Calu3 (cell line): ENCODE measurements at regions not wholly inside any gene's neighbourhood (a gene's known extent, or its start where the extent isn't known, plus 50 kb on each side); places are given as distances from the start of the nearest gene placed in this dataset.
A peak's percentile ranks its signal among the peaks of the same experiment; 100 is the strongest.
"Not testable (repeated sequence)": the region's sequence is repeated elsewhere in the genome, so short reads cannot be mapped to it uniquely, and the experiment has no call there.

Experiments
- BruUV-seq: library from RNA; stranded (reverse); fragments of 400-500 nt; replicated peaks from 2 replicates; lab custom pipeline; 2021; lab: Mats Ljungman, UMichigan
- CTCF ChIA-PET: fragments of 300-600 bp; sonication (Branson Sonifier 250); formaldehyde crosslinking; loops from one replicate; lab custom pipeline; 2022; ENCODE audit warnings: antibody characterized with exemption; lab: Charles Lee
- DNase-seq: peaks from one replicate; pipeline ENCODE4 v3.0.0; 2022
- H3K27ac Mint-ChIP-seq: one replicate; pipeline ENCODE4 v1.8.0; 2022; ENCODE audit warnings: mixed read lengths; ENCODE audit not compliant: unreplicated experiment
- H3K27me3 Mint-ChIP-seq: one replicate; pipeline ENCODE4 v1.8.0; 2022; ENCODE audit warnings: mixed read lengths; ENCODE audit not compliant: unreplicated experiment
- H3K36me3 Mint-ChIP-seq: one replicate; pipeline ENCODE4 v1.8.0; 2022; ENCODE audit warnings: mild to moderate bottlenecking, moderate library complexity, mixed read lengths; ENCODE audit not compliant: insufficient read depth, unreplicated experiment
- H3K4me1 Mint-ChIP-seq: one replicate; pipeline ENCODE4 v1.8.0; 2022; ENCODE audit warnings: mild to moderate bottlenecking, low read depth, mixed read lengths; ENCODE audit not compliant: unreplicated experiment
- H3K4me3 Mint-ChIP-seq: one replicate; pipeline ENCODE4 v1.8.0; 2022; ENCODE audit warnings: mild to moderate bottlenecking, low read depth, moderate library complexity, mixed read lengths; ENCODE audit not compliant: unreplicated experiment
- H3K9me3 Mint-ChIP-seq: one replicate; pipeline ENCODE4 v1.8.0; 2022; ENCODE audit warnings: low read depth, mixed read lengths; ENCODE audit not compliant: unreplicated experiment
- CTCF ChIP-seq: fragments of 200-600 bp; IDR thresholded peaks from one replicate; pipeline ENCODE4 v1.8.0; 2022; ENCODE audit warnings: antibody characterized with exemption; ENCODE audit not compliant: unreplicated experiment
- intact Hi-C: fragments of 100-400 bp; cut with micrococcal nuclease; formaldehyde crosslinking; loops from one replicate; pipeline ENCODE4 v1.10.0; 2022; ENCODE audit not compliant: unreplicated experiment

- Mint-ChIP-seq H3K27ac (peak overlapping the region; percentile 60), H3K9me3 (no peaks in the 10 kb centered on the region), H3K36me3 (peaks cover 5% of the 10 kb centered on the region), H3K4me1 (peaks cover 22% of the 10 kb centered on the region), H3K27me3 (no peaks in the 10 kb centered on the region), H3K4me3 (no peak overlapping the region)
- CTCF ChIA-PET: interaction anchor here (0.7 to 1.4 kb wide), 6 partner anchors 9 to 104 kb away, joined by 3 to 8 read pairs (median 4); no protein-coding TSS in a partner anchor
- intact Hi-C loops: no loop called here
- TF ChIP-seq CTCF: no peak
- BruUV-seq: no TSS peak
- DNase-seq: no peak
Observed at GRCh38 chr3:14265246-14265962, 86.8 kb downstream of the LSM3 start.

GRCh38 chr3:14266361-14266760 is 87.7 kb downstream of the LSM3 start:
- intact Hi-C loops: no loop called here

GRCh38 chr3:14267976-14268375 is 89.4 kb downstream of the LSM3 start:
- BruUV-seq: no TSS peak
- TF ChIP-seq CTCF: no peak
- Mint-ChIP-seq H3K4me3 (no peak overlapping the region), H3K27me3 (no peaks in the 10 kb centered on the region), H3K27ac (no peak overlapping the region), H3K36me3 (peaks cover 5% of the 10 kb centered on the region), H3K4me1 (peaks cover 22% of the 10 kb centered on the region), H3K9me3 (no peaks in the 10 kb centered on the region)
- no peak for DNase-seq
- intact Hi-C loops: no loop called here
- CTCF ChIA-PET: no interaction called here

More at GRCh38 chr3:14266361-14266760, 87.7 kb downstream of the LSM3 start:
- H3K36me3 Mint-ChIP-seq: peaks cover 5% of the 10 kb centered on the region
- H3K27me3 Mint-ChIP-seq: no peaks in the 10 kb centered on the region
- no peak for DNase-seq
- TF ChIP-seq CTCF: no peak
- CTCF ChIA-PET: interaction anchor here (1.2 to 1.4 kb wide), 2 partner anchors 63 to 103 kb away, joined by 8 read pairs; no protein-coding TSS in a partner anchor
- H3K4me1 Mint-ChIP-seq: peaks cover 22% of the 10 kb centered on the region
- no peaks in the 10 kb centered on the region for H3K9me3 Mint-ChIP-seq
- no peak overlapping the region for H3K4me3 Mint-ChIP-seq
- no peak overlapping the region for H3K27ac Mint-ChIP-seq
- BruUV-seq: no TSS peak

GRCh38 chr3:14268897-14269296 is 90.3 kb downstream of the LSM3 start:
- CTCF ChIA-PET: no interaction called here
- no peak for TF ChIP-seq CTCF
- intact Hi-C loops: no loop called here
- H3K36me3 Mint-ChIP-seq: peaks cover 5% of the 10 kb centered on the region
- BruUV-seq: no TSS peak
- no peak overlapping the region for H3K4me3 Mint-ChIP-seq
- H3K27ac Mint-ChIP-seq: no peak overlapping the region
- H3K27me3 Mint-ChIP-seq: no peaks in the 10 kb centered on the region
- H3K4me1 Mint-ChIP-seq: peaks cover 22% of the 10 kb centered on the region
- no peak for DNase-seq
- no peaks in the 10 kb centered on the region for H3K9me3 Mint-ChIP-seq

GRCh38 chr3:14272041-14272958 is 93.7 kb downstream of the LSM3 start:
- H3K27ac Mint-ChIP-seq, H3K9me3 Mint-ChIP-seq, H3K36me3 Mint-ChIP-seq, H3K27me3 Mint-ChIP-seq, H3K4me3 Mint-ChIP-seq, DNase-seq, CTCF ChIA-PET, BruUV-seq, intact Hi-C loops: not testable (repeated sequence)
- peaks cover 11% of the 10 kb centered on the region for H3K4me1 Mint-ChIP-seq

GRCh38 chr3:14272959-14273560 is 94.4 kb downstream of the LSM3 start:
- intact Hi-C loops, H3K9me3 Mint-ChIP-seq, H3K27me3 Mint-ChIP-seq, DNase-seq, H3K4me3 Mint-ChIP-seq, CTCF ChIA-PET, H3K4me1 Mint-ChIP-seq, H3K27ac Mint-ChIP-seq, BruUV-seq, H3K36me3 Mint-ChIP-seq: not testable (repeated sequence)
